Activated CD8-positive, alpha-beta memory T cell treated with anti-CD3 and anti-CD28 coated beads for 48 hours (primary cell): ENCODE measurements at regions not wholly inside any gene's neighbourhood (a gene's known extent, or its start where the extent isn't known, plus 50 kb on each side); places are given as distances from the start of the nearest gene placed in this dataset.

ENCODE experiments used
- DNase-seq, 3 experiments: peaks; one replicate each; pipeline ENCODE4 v3.0.0-alpha.2; 2020; ENCODE audit warnings: low read depth in 2 of 3, low spot score in 2 of 3

- no peak for DNase-seq
Observed at GRCh38 chr2:237214030-237214675, 128.5 kb downstream of the COPS8 start.

GRCh38 chr2:237214963-237215362 lies 129.3 kb downstream of the COPS8 start:
- no peak for DNase-seq

GRCh38 chr2:237217995-237218616 lies 132.4 kb downstream of the COPS8 start:
- no peak for DNase-seq

- DNase-seq, result no peak
Observed at GRCh38 chr2:237218756-237219155, 133.1 kb downstream of the COPS8 start.

GRCh38 chr2:237219826-237220225 lies 134.1 kb downstream of the COPS8 start:
- no peak for DNase-seq

GRCh38 chr2:237221443-237221842 lies 135.8 kb downstream of the COPS8 start:
- DNase-seq, result no peak

- DNase-seq, result no peak
Observed at GRCh38 chr2:237222178-237222577, 136.5 kb downstream of the COPS8 start.

- DNase-seq, result no peak
Observed at GRCh38 chr2:237222601-237223041, 136.9 kb downstream of the COPS8 start.

GRCh38 chr2:237223201-237223861 lies 137.6 kb downstream of the COPS8 start:
- no peak for DNase-seq

GRCh38 chr2:237227190-237227589 lies 141.5 kb downstream of the COPS8 start:
- DNase-seq, result no peak

GRCh38 chr2:237227592-237228280 lies 142.0 kb downstream of the COPS8 start:
- DNase-seq, result no peak

- DNase-seq, result no peak
Observed at GRCh38 chr2:237228281-237228625, 142.6 kb downstream of the COPS8 start.

- no peak for DNase-seq
Observed at GRCh38 chr2:237229905-237230304, 144.2 kb downstream of the COPS8 start.

- no peak for DNase-seq
Observed at GRCh38 chr2:237230355-237230754, 144.7 kb downstream of the COPS8 start.

GRCh38 chr2:237231593-237231992 lies 145.9 kb downstream of the COPS8 start:
- DNase-seq, result no peak

- no peak for DNase-seq
Observed at GRCh38 chr2:237232166-237232565, 146.5 kb downstream of the COPS8 start.

- DNase-seq, result no peak
Observed at GRCh38 chr2:237234268-237234667, 148.6 kb downstream of the COPS8 start.

GRCh38 chr2:237235383-237236095 lies 149.8 kb downstream of the COPS8 start:
- no peak for DNase-seq

- no peak for DNase-seq
Observed at GRCh38 chr2:237236188-237236587, 150.5 kb downstream of the COPS8 start.

- DNase-seq, result no peak
Observed at GRCh38 chr2:237238249-237238648, 152.6 kb downstream of the COPS8 start.

- DNase-seq, result no peak
Observed at GRCh38 chr2:237240252-237240651, 154.6 kb downstream of the COPS8 start.
